ENCODE measurements at regions not wholly inside any gene's neighbourhood (a gene's known extent, or its start where the extent isn't known, plus 50 kb on each side); places are given as distances from the start of the nearest gene placed in this dataset.
"Not testable (repeated sequence)": the region's sequence is repeated elsewhere in the genome, so short reads cannot be mapped to it uniquely, and the experiment has no call there.

DNA sequence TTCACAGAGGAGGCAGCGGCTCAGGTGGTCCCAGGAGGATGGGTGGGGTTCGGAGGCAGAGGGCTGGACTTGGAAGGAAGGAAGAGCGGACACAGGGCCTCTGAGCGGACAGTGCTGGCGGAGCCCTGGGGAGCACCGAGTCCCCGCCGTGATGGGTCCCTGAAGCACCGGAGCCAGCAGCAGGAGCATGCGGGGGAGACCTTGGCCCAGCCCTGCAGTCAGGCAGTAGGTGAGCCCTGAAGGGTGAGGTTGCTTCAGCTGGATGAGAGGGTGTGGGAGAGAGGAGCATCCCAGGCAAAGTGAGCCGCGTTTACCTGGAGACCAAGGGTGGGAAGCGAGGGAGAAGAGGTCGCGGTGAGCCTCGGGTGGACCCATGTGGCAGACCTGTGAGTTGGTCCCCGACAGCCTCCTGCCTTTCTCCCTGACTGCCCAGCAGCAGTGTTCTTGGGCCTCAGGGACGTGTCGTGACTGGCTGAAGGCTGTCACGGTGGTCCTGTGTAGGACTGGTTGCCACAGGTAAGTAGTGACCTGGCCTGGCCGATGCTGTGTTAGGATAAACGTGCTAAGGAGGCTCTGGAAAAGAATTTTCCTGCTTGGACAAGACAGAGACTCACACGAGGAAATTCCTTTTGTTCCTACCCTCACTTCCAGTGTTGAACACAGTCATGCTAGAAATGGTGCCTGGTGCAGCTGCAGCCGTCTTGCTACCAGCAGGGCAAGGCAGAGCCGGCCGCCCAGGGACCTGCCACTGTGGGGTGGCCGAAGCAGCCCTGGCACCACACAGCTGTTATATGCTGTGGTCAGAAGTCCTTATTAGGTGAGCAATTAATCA, 73.0 kb downstream of the RRM2 start:
- Histone ChIP-seq H3K4me1 (peaks cover 0 to 15% (median 0%) of the 10 kb centered on the region in 4 donors), H3K36me3 (no peaks in the 10 kb centered on the region), H3K27me3 (no peaks in the 10 kb centered on the region), H3K27ac (no peak overlapping the region), H3K9me3 (peaks cover 0 to 8% (median 0%) of the 10 kb centered on the region in 4 donors), H3K4me3 (no peak overlapping the region)
- no peak for DNase-seq (ENCODE audit: low spot score in 2 of 2)
- WGBS, 2 donors = 92% methylated on average over 27 of the region's 27 CpGs
- TF ChIP-seq, protein P1, sequence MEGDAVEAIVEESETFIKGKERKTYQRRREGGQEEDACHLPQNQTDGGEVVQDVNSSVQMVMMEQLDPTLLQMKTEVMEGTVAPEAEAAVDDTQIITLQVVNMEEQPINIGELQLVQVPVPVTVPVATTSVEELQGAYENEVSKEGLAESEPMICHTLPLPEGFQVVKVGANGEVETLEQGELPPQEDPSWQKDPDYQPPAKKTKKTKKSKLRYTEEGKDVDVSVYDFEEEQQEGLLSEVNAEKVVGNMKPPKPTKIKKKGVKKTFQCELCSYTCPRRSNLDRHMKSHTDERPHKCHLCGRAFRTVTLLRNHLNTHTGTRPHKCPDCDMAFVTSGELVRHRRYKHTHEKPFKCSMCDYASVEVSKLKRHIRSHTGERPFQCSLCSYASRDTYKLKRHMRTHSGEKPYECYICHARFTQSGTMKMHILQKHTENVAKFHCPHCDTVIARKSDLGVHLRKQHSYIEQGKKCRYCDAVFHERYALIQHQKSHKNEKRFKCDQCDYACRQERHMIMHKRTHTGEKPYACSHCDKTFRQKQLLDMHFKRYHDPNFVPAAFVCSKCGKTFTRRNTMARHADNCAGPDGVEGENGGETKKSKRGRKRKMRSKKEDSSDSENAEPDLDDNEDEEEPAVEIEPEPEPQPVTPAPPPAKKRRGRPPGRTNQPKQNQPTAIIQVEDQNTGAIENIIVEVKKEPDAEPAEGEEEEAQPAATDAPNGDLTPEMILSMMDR (IDR thresholded peaks at IDR 0.05) = no peak

DNA sequence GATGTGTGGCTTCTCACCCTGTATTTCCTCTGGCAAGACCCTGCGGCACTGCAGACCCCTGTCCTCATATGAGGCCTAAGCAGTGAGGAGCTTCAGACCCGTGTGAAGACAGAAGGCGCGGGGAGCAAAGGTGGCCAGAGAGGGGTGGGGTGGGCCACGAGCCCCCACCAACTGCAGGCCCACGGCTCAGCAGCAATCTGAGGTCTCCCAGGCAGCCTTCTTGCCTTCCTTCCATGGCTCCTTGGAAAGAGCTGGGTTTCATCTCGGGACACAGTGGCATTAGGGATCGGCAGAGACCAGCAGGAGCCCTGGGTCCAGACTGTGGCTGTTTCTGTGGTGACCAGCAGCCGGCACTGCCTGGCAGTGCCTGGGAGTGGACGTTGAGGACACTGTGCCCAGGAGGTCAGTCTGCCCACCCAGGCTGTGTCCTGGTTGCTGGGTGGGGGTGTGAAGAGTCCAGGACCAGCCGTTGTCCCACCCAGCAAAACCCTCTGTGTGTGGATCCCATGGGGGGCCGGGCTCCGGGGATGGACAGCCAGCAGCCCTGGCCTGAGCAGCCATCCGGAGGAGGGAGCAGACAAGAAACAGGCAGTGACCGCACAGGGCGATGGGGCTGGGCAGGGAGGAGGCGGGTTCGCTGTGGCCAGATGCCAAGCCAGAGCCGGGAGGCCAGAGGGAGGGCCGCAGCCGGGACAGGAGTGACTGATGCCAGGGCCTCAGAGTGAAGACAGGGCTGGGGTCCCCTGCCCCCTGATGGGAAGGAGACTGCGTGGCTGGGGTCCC, 73.8 kb downstream of the RRM2 start:
- Histone ChIP-seq H3K27me3 (no peaks in the 10 kb centered on the region), H3K4me3 (no peak overlapping the region), H3K36me3 (no peaks in the 10 kb centered on the region), H3K4me1 (peaks cover 0 to 15% (median 0%) of the 10 kb centered on the region in 4 donors), H3K27ac (no peak overlapping the region), H3K9me3 (peaks cover 0 to 8% (median 0%) of the 10 kb centered on the region in 4 donors)
- DNase-seq (ENCODE audit: low spot score in 2 of 2) = no peak
- WGBS, 2 donors = 54 to 64% methylated on average over 14 to 19 of the region's 22 CpGs
- TF ChIP-seq POLR2A (IDR thresholded peaks at IDR 0.05) = no peak
- no peak for TF ChIP-seq EP300 (IDR thresholded peaks at IDR 0.05)
- TF ChIP-seq, protein P1 (IDR thresholded peaks at IDR 0.05) = no peak

DNA sequence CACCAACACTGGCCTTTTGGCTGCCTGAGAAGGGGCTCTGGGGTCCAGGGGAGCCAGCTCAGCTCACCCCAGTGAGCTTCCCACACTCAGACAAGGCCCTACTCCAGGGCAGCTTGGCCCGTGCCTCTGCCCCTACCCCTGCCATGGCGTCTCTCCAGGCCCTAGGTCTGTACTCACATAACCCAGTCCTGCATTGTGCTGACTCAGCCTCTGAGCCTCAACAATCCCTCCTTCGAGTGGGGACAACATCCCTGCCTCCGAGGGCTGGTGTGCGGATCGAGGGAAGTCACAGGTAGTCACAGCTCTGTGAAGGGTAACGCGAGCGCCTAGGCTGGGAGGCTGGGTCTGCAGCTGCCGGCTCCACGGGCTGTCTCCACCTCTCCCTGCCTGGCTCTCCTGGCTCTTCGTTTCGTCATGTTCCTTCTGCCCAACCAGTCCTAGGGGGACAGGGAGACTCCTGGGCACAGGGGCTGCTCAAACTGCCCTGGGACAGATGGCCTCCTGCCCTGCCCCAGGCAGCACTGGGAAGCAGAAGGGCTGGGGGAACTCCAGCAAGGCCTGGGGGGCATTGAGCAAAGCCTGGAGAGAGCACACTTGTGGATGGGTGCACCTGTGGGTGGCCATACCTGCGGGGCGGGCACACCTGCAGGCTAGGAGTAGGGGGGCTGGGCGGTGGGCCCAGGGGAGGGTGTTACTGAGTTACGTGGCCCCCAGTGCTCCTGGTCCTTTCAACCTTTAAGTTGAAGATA, 74.6 kb downstream of the RRM2 start:
- H3K27ac ChIP-seq = no peak overlapping the region
- peaks cover 0 to 8% (median 0%) of the 10 kb centered on the region in 4 donors for H3K9me3 ChIP-seq
- no peaks in the 10 kb centered on the region for H3K27me3 ChIP-seq
- TF ChIP-seq EP300 (IDR thresholded peaks at IDR 0.05) (no peak), POLR2A (IDR thresholded peaks at IDR 0.05) (no peak)
- TF ChIP-seq, protein P1 (IDR thresholded peaks at IDR 0.05) = no peak
- no peaks in the 10 kb centered on the region for H3K36me3 ChIP-seq
- peaks cover 0 to 15% (median 0%) of the 10 kb centered on the region in 4 donors for H3K4me1 ChIP-seq
- no peak for DNase-seq (ENCODE audit: low spot score in 2 of 2)
- 92% methylated on average over 14 to 17 of the region's 17 CpGs for WGBS, 2 donors
- no peak overlapping the region for H3K4me3 ChIP-seq

DNA sequence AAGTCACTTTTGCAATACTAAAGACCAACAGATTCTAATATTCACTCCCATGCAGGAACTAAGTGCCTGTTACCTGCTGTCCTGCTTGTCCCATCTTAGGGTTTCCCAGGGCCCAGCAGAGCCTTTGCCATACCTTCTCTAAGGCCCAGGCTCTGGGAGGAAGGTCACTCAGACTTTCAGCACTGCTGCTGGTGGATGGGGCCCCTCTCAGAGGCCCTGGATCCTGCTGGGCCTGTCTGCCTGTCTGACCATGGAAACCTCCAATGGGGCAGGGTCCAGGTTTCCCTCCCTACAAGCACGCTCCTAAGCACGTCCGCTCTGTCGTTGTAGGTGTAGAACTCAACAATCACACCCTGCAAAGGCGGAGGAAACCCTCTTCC, 75.1 kb downstream of the RRM2 start:
- TF ChIP-seq POLR2A (IDR thresholded peaks at IDR 0.05) (no peak), EP300 (IDR thresholded peaks at IDR 0.05) (no peak)
- TF ChIP-seq, protein P1 (IDR thresholded peaks at IDR 0.05) = no peak
- WGBS, 2 donors = 84 to 93% methylated on average over 5 of the region's 5 CpGs

DNA sequence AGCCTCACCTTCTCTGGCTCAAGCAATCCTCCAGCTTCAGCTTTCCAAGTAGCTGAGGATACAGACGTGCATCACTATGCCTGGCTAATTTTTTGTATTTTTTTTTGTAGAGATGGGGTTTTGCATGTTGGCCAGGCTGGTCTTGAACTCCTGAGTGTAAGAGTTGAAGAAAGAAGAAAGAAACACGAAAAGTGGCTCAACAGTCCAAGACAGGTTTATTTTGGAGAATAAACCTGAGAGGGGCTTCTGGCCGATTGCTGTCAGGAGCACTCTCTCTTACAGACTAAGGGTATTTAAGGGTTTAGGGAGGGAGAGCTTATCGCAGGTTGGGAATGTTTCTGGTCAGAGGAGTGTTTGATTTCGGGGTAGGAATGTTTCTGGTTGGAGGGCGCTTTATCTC, 75.9 kb downstream of the RRM2 start:
- H3K27me3 ChIP-seq; H3K36me3 ChIP-seq; H3K4me3 ChIP-seq; H3K9me3 ChIP-seq; H3K27ac ChIP-seq; DNase-seq (ENCODE audit: low spot score in 2 of 2): not testable (repeated sequence)
- H3K4me1 ChIP-seq = peaks cover 0 to 12% (median 0%) of the 10 kb centered on the region in 4 donors
- WGBS, 2 donors = 80 to 97% methylated on average over 6 of the region's 6 CpGs

More for the DNA sequence above, 75.1 kb downstream of the RRM2 start:
- Histone ChIP-seq H3K27ac (no peak overlapping the region), H3K4me1 (peaks cover 0 to 15% (median 0%) of the 10 kb centered on the region in 4 donors), H3K4me3 (no peak overlapping the region), H3K36me3 (no peaks in the 10 kb centered on the region), H3K27me3 (no peaks in the 10 kb centered on the region), H3K9me3 (peaks cover 0 to 8% (median 0%) of the 10 kb centered on the region in 4 donors)
- no peak for DNase-seq (ENCODE audit: low spot score in 2 of 2)
